Activated CD4-positive, CD25-positive, alpha-beta regulatory T cell (primary cell): ENCODE measurements at regions not wholly inside any gene's neighbourhood (a gene's known extent, or its start where the extent isn't known, plus 50 kb on each side); places are given as distances from the start of the nearest gene placed in this dataset.

ENCODE experiments used
- DNase-seq, 4 experiments: peaks; one replicate each; lab custom pipeline; 2025; lab: John Stamatoyannopoulos, UW

GRCh38 chr10:10211409-10211808 is 806.3 kb upstream of the CELF2 start:
- DNase-seq = no peak

- DNase-seq = no peak
These were observed 804.4 kb upstream of the CELF2 start for GRCh38 chr10:10213237-10213636.

GRCh38 chr10:10222304-10222841 is 795.3 kb upstream of the CELF2 start:
- DNase-seq = no peak

GRCh38 chr10:10223131-10223530 is 794.5 kb upstream of the CELF2 start:
- DNase-seq = no peak

GRCh38 chr10:10225136-10225676 is 792.5 kb upstream of the CELF2 start:
- DNase-seq = no peak

GRCh38 chr10:10233229-10233628 is 784.4 kb upstream of the CELF2 start:
- no peak for DNase-seq

- DNase-seq = no peak
These were observed 782.7 kb upstream of the CELF2 start for GRCh38 chr10:10235003-10235402.

- no peak for DNase-seq
These were observed 770.1 kb upstream of the CELF2 start for GRCh38 chr10:10247585-10247984.

- no peak for DNase-seq
These were observed 760.8 kb upstream of the CELF2 start for GRCh38 chr10:10256860-10257259.

GRCh38 chr10:10259013-10259412 is 758.7 kb upstream of the CELF2 start:
- DNase-seq = no peak

- no peak for DNase-seq
These were observed 747.3 kb upstream of the CELF2 start for GRCh38 chr10:10270126-10271050.

- no peak for DNase-seq
These were observed 746.0 kb upstream of the CELF2 start for GRCh38 chr10:10271639-10272192.

GRCh38 chr10:10273661-10274060 is 744.0 kb upstream of the CELF2 start:
- DNase-seq = no peak

GRCh38 chr10:10279906-10280305 is 737.8 kb upstream of the CELF2 start:
- no peak for DNase-seq

GRCh38 chr10:10292501-10292900 is 725.2 kb upstream of the CELF2 start:
- no peak for DNase-seq

- no peak for DNase-seq
These were observed 724.6 kb upstream of the CELF2 start for GRCh38 chr10:10293041-10293440.

- DNase-seq = no peak
These were observed 724.2 kb upstream of the CELF2 start for GRCh38 chr10:10293481-10293951.

- DNase-seq = no peak
These were observed 723.3 kb upstream of the CELF2 start for GRCh38 chr10:10294184-10294880.

- DNase-seq = no peak
These were observed 722.7 kb upstream of the CELF2 start for GRCh38 chr10:10294881-10295529.

- DNase-seq = no peak
These were observed 722.1 kb upstream of the CELF2 start for GRCh38 chr10:10295537-10295936.

- no peak for DNase-seq
These were observed 715.0 kb upstream of the CELF2 start for GRCh38 chr10:10302689-10303088.

GRCh38 chr10:10307036-10307435 is 710.6 kb upstream of the CELF2 start:
- DNase-seq = no peak
